GM18951 (cell line): ENCODE measurements at regions not wholly inside any gene's neighbourhood (a gene's known extent, or its start where the extent isn't known, plus 50 kb on each side); places are given as distances from the start of the nearest gene placed in this dataset.

Experiments
- POLR2A ChIP-seq: IDR thresholded peaks from 4 replicates; pipeline ENCODE4 v1.6.1; 2011; ENCODE audit warnings: mild to moderate bottlenecking; ENCODE audit not compliant: insufficient read length, insufficient read depth; ENCODE audit errors: extremely low read depth
- in situ Hi-C: fragments of 300-500 bp; cut with MboI; formaldehyde crosslinking; loops from one replicate; pipeline ENCODE4 v1.12.0; 2022; ENCODE audit warnings: low sequenced_read_pairs, mixed read lengths, inconsistent platforms; ENCODE audit not compliant: unreplicated experiment

DNA sequence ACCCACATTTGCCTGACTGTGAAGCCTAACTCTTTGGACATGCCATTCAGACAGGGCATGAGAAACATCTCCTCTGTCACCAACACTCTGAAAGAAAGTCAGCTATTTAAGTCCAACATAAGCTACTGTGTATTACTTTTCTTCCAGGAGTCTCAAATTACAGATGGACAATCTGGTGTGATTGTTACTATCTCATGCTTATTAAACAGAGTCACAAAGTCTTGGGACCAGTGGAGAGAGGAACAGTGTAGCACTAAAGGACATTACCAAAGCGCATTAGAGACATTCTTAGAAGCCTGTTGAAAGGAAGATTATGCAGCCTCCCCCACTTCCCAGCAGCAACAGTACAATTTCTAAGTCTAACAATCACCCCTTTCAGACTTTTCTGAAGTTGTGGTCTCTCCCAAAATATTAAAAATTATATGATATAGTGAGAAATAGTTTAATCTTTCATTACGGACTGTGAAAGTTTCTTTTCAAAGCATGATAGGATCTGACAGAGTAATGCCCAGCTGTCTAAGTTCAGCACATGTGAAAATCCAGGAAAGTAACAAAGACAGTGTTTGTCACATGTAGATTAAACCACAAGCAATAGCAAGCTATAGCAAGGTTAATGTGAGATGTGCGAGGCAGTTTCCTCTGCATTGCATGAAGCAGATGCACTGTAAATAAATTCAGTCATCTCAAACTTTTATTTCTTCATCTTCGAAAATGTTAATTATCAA lies 280.9 kb upstream of the FZD8 start:
- TF ChIP-seq POLR2A = no peak
- in situ Hi-C loops = no loop called here

DNA sequence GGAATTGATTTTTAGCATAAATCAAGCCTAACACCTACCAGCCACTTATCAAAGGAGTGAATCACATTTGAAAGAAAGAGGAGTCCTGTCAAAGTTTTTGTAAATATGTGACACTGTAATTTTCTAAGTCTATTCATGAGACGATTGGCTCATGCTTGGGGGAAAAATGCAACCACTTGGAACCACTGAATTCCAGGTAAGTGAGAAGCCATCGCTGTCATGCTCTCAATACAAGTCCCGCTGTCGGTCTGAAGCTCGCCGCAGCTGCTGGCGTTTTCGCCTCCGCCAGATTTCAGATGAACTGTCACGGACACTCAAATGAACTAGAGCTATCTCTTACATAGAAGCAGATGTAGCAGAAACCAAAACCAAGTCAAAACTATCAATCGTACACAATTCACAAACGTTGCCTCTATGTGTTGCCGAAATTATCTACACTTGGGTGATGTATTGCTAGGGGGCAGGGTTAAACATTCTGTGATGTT lies 279.8 kb upstream of the FZD8 start:
- in situ Hi-C loops = no loop called here
- TF ChIP-seq POLR2A = no peak

DNA sequence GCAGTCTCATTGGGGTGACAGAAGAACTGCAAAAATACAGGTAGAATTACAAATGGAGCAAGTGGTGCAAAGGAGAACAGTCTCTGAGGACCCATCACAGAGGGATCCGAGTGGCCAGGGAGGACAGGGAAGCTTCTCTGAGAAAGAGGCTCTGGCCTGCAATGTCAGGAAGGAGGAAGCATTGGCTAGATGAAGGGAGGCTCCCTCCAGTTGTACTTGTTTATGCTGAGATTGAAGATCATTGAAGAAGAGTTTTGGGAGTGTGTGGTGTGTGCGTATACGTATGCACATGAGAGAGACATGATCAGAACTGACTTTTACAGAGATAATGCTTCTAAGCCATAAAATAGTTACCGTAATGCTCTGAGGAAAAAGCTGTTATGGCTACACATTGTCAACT lies 274.7 kb upstream of the FZD8 start:
- TF ChIP-seq POLR2A = no peak
- in situ Hi-C loops = no loop called here

DNA sequence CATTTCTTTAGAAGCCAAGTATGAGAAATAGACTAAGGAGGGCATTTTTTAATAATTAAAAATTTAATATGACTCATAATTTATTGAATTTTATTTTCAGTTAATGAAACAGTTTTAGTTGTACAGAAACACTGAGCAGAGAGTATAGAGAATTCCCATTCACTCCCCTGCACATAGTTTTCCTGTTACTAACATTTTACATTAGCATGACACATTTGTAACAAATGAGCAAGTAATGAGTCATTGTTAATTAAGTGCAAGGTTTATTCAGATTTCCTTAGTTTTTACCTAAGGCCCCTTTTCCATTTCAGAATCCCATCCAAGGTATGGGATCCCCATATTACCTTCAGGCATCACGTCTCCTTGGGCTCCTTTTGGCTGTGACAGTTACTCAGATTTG lies 271.5 kb upstream of the FZD8 start:
- in situ Hi-C loops = no loop called here
- TF ChIP-seq POLR2A = no peak

DNA sequence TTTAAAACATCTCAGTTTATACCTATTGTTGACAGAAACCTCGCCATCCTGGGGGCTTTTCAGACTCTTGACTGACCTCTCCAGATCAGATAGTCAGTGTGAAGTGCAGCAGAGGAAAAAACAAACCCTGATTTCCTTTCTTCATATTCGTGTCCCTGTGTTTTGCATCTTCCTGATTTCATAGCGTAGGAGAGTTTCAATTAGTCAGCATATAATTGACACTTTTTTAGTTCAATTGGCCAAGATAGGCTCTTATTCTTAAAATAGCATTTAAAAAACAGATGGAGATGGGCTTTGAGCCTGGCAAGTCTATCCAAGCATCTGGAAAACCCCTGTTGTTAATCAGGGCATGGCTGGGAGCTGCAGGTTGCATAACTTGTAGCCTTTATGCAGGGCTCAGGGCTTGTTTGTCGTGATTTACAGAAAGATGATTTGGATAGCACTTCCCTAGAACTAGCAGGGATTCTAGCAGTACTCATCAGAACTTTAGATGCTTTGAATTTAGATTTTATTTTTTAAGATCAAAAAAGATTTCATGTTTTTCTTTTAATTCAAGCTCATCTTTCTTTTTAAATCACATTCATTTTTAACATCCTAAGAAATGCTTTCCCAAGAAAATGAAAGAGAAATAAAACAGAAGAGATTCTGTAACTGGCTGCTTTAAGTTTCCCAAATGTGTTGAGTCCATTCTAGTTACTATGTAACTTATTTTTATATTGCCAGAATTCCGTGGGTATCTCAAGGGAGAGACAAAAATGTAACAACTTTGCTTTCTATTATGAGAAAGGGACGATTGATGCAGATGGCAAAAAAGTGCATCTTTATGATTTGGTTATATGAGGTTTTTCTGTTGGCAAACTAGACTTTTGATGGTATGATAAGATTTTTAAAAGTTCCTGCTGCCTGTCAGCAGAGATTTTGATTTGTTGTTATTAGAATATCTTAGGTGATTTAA lies 270.8 kb upstream of the FZD8 start:
- no peak for TF ChIP-seq POLR2A
- in situ Hi-C loops = no loop called here

DNA sequence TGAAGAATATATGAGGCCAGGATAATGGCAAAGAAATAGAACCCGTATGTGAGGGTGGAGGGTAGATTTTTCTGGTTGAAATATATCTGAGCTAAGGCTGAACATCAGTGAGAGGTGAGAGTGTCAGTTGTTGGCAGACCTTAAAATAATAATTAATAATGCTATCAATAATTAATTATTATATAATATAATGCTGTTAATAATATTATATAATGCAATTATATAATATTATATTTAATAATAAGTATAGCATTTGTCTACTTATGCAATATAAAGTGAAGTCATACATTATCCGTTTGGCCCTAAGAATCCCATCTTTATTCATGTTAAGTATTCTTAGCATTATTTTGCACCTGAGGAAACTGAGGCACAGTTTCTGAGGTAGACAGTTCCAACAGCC lies 269.9 kb upstream of the FZD8 start:
- in situ Hi-C loops = no loop called here
- TF ChIP-seq POLR2A = no peak

DNA sequence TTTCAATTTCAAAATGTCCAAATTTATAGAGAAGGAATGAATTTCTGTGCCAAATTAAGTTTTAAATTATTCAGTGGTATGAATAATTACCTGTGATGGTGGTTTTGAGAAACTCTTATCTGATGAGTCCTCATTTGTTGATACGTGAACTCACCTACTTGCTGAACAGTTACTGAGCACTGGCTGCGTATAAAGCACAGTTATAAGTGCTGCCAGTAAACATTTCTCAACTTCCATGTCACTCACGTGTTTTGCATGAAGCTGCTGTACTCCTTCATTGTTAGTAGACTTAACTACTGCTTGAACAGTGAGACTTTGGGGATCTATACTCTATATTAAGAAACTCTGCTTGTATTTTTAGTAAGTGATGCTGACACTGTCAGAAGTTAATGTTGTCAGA lies 269.1 kb upstream of the FZD8 start:
- no peak for TF ChIP-seq POLR2A
- in situ Hi-C loops = no loop called here

DNA sequence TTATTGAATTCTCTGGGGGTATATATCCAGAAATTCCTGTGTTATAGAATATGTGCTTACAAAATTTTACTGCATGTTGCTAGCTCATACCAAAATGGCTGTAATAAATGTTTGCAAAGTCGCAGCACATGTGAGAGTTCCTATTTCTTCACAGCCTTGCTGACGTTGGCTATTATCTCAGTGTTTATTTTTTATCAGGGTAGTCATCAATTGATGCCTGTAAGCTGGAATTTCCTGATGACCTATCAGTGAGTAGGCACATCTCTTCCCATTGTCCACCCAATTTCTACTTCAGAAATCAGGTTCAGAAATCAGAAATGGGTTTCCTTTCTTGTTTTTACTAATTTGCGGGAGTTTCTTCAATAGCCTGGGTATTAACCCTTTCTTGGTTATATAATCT lies 268.1 kb upstream of the FZD8 start:
- no peak for TF ChIP-seq POLR2A
- in situ Hi-C loops = no loop called here

DNA sequence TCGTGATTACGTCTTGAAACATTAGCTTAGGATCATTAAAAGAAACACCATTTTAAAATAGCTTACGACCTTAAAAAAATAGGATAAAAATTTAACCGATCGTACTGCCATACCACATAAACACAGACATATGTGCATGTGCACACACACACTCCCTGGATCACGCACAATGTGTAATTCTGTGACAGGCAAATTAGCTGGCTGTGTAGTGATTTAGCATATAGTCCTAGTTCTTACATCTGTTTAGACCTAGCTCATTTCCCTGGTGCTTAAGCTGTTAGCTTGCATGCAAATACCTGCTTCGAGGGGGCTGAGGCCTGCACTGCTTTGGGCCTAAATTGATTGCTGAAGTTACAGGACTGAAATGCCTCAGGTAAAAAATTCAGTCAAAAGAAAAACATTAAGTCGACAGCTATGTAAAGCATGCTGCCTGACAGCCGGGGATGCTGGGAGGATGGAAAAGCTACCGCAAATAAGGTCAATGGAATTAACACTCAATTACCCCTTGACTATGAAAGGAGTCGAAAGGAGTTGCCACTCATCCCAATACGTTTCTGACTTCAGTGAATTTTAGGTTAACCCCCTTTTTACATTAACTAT lies 267.1 kb upstream of the FZD8 start:
- TF ChIP-seq POLR2A = no peak
- in situ Hi-C loops = no loop called here

DNA sequence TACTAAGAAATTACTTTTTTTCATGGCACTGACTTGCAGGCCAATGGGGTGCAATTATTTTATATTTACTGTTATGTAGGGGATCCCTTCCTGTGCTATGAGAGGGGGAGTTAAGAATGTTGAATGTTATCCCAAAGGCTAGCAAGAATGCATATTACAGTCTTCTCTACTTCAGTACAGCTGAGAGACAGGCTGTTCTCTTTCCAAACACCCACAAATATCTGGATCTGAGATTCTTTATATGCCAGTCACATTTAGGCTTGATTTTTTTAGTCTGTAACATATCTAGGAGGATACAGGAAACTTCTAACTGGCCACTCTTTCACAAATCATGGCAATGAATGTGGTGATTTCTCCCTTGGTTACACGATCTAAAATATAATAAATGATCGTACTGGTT lies 266.4 kb upstream of the FZD8 start:
- in situ Hi-C loops = no loop called here
- TF ChIP-seq POLR2A = no peak

DNA sequence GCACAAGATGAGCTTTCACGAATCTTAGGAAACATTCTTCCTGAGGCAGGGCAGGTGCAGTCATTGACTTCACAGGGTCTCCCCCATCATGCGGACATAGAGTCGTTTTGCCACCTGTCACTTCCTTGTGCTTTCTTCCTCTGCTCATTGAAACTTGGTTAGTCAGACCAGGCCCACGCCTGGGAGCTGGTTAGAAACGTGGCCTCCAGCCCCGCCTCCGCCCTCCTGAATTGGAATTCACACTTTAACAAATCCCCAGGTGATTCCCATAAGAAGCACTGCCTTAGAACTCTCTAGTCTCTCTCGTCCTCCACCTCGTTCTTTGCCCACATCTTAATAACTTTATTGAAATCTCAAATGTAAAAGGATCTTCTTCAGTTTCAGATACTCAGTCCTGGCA lies 265.5 kb upstream of the FZD8 start:
- in situ Hi-C loops = no loop called here
- no peak for TF ChIP-seq POLR2A

DNA sequence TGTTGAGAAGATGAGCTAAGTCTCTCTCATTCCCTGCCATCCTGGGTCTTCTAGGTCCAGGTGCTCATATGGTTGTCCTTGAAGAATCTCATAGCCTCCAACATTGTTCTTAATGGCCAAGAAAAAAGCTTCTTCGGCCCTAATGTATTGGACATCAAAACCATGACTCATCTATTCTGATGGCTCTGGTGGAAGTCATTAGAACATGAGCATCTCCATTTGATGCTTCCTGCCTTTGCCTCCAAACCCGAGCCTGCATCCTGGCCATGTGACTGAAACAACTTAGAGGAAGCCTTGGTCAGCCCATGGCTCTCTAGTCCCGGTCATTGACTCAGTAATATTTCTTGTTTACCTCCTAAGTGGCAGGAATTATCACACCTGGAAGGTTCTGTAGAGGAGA lies 264.1 kb upstream of the FZD8 start:
- in situ Hi-C loops = no loop called here
- no peak for TF ChIP-seq POLR2A

DNA sequence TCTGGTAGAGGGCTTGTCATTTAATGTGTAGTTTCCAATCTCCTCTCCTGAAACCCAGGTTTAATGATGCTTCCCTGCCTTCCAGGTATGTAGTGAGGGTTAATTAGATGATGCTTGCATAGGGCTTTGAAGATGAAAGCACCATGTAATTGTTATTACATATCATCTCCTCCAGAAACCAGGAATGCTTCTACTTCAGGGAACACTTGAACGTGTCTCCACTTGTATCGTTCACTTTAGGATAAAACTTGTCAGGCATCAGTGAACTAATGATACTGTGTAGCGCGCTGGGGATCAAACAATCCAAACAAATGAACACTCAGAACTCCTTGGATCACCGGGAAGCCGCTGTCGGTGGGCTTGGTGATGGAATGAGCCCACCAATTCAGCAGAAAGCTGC lies 260.9 kb upstream of the FZD8 start:
- TF ChIP-seq POLR2A = no peak
- in situ Hi-C loops = no loop called here
